Suppressor macrophage (primary cell): ENCODE measurements at regions not wholly inside any gene's neighbourhood (a gene's known extent, or its start where the extent isn't known, plus 50 kb on each side); places are given as distances from the start of the nearest gene placed in this dataset.

Source experiments
- DNase-seq, 4 experiments: peaks; one replicate each; pipeline ENCODE4 v3.0.0-alpha.2; 2020 to 2022

DNA sequence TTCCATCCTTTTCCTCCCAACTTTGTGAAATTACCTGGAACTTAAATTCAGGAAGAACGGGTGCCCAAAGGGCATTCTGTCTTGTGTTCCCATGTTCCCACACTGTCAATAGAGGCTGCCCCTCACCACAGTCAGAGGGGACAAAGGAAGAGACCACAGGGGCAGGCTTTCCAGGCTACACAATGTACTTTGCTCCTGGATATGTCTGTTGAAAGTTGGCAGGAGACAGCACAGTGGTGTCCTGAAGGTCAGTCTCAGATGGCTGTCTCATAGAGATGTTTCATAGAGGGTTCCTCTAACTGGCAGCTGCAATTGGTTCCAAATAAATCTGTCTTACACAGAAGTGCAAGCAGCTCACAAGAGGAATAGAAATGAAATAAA is 107.8 kb upstream of the TGFBR2 start:
- DNase-seq: no peak

GRCh38 chr3:30500666-30501399 is 105.6 kb upstream of the TGFBR2 start:
- DNase-seq: peak in 2 of 4 experiments; percentile 31 to 33

DNA sequence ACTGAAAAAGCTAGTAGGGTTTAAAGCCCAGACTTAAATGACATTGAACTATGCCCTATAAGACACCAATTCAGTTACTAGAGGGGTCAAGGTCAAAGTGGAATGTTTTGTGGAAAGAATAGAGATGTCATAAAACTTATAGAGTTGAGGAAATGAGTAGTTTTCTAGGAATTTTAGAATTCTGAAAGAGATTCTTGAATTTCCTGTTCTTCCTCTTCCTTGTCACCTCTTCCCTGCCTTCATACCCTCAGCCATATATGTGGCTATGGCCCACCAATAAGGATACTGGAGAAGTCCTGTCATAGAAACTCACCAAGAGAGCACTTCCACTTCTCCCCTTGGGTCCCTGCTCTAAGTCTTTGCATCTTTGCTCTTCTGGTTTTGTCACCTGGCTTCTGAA is 104.9 kb upstream of the TGFBR2 start:
- peak in 1 of 4 experiments; percentile 7 for DNase-seq

GRCh38 chr3:30502051-30502741 is 104.2 kb upstream of the TGFBR2 start:
- peak in 2 of 4 experiments; percentile 16 to 33 for DNase-seq

- no peak for DNase-seq
These were observed 103.7 kb upstream of the TGFBR2 start for GRCh38 chr3:30502742-30503073.

DNA sequence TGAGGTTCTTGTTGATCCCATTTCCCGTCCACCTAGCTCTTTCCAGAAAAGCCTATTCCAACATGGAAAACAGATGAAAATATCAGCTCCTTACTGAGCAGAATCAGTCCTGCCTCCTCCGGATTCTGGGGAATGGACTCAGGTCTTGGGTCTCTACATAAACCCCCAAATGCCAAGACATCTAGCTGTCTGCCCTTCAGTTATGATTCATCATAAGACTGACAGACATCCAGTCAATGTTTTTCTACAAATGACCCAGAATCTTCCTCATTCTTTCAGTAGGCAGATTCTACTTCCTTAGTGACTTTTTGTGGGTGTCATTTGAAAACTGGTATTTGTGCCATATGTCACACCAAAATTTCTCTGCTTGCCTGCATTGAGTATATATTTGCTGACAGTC is 103.0 kb upstream of the TGFBR2 start:
- peak in 3 of 4 experiments; percentile 9 to 76 (median 74) for DNase-seq

DNA sequence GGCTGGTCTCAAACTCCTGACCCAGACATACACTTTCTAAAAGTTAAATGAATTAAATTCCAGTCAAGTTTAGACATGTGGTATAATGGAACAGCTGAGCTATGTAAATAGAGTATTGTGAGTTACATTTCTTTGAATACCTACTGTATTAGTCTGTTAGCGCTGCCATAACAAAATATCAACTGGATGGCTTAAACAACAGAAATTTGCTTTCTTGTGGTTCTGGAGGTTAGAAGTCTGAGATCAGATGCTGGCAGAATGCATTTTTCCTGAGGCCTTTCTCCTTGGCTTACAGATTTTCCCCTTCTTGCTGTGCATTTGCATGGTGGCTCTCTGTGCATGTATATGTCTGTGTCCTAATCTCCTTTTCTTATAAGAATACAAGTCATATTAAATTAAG is 101.5 kb upstream of the TGFBR2 start:
- no peak for DNase-seq

GRCh38 chr3:30505866-30506520 is 100.4 kb upstream of the TGFBR2 start:
- DNase-seq: peak in 3 of 4 experiments; percentile 36 to 53 (median 49)

DNA sequence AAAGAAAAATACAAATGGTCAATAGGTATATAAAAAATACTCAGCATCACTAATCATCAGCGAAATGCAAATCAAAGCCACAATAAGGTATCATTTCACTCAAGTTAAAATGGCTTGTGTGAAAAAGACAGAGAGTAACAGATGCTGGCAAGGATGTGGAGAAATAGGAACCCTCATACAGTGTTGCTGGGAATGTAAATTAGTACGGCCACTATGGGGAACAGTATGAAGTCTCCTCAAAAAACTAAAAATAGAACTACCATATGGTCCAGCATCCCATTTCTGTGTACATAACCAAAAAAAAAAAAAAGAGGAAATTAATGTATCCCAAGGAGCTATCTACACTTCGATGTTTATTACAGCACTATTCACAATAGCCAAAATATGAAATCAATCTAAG is 98.1 kb upstream of the TGFBR2 start:
- peak in 1 of 4 experiments; percentile 14 for DNase-seq

- DNase-seq: no peak
These were observed 95.8 kb upstream of the TGFBR2 start for GRCh38 chr3:30510596-30510995.

DNA sequence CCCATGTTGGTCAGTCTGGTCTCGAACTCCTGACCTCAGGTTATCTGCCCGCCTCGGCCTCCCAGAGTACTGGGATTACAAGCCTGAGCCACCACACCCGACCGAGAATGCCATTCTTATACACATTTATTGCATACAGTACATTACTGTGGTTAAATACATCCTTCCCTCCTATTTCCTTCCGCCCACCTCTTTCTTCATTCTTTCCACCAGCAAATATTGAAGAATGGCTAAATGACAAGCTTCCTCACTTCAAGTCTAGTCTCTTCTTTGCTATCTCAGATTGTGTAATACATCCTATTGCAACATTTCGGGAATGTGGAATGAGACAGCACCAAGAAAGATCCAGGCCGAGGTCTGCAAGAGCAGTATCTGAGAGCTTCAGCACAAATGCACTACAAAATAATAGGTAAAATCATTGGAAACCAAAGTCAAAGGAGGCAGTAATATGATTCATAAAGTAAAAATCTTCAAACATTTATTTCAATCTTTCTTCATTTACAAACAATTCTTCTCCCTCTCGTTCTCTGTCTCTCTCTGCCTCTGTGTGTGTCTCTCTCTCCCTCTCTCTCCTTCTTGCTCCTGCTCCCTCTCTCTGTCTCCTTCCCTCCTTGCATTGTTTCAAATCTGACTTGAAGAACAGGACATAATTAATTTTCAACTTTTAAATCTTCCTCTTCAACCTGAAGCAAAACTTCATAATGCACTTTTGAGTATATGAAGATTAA is 94.7 kb upstream of the TGFBR2 start:
- peak; percentile 23 to 72 (median 48) for DNase-seq

- no peak for DNase-seq
These were observed 93.8 kb upstream of the TGFBR2 start for GRCh38 chr3:30512576-30512975.

- no peak for DNase-seq
These were observed 92.8 kb upstream of the TGFBR2 start for GRCh38 chr3:30513374-30514152.

DNA sequence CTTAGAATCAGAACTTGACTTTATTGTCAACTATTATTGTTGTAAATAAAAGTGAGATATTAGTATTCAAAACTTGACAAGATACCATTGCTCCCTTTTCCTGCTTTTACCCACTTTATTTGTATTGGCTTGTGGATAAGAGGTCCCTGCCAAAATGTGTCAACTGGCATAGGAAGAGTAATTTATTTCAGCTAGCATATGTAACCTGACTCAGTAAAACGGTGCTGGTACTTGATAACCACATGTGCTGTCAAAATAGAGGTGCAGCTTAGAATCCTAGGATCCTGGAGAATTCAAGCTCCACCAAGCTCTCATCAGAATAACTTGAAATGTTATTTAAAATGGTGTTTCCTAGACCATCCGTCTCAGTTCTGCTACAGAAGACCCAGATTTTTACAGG is 90.2 kb upstream of the TGFBR2 start:
- DNase-seq: no peak

DNA sequence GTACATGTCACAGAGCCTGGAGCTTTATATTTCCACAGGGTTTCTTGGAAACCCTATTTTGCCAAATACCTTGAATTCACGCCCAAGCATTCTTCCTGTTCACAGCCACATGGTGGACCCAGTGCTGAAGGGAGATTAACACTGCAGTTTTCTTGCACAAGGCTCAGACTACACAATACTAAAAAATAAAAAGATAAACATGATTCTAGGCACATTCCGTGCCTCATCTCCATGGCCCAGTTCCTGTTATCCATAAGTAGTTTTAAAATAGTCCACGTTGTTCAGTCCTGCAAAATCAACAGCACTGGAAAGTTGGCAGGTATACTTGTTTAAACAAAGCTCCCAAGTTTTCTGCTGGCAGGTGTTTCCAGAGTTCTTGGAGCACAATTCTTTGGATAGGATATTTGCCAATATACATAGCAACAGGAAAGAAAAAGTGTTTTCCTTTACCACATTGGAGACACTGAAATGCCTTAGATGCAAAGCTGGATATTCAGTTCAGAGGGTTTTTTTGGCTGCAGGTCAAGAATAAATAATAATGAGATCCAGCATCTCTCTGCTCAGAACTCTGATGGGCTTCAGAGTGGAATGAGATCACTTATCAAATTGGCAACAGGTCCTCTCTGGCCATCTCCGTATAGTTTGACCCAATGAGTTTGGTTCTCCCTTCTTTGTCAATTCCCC is 88.1 kb upstream of the TGFBR2 start:
- DNase-seq: no peak

GRCh38 chr3:30518872-30519271 is 87.5 kb upstream of the TGFBR2 start:
- DNase-seq: peak in 3 of 4 experiments; percentile 8 to 56 (median 32)

DNA sequence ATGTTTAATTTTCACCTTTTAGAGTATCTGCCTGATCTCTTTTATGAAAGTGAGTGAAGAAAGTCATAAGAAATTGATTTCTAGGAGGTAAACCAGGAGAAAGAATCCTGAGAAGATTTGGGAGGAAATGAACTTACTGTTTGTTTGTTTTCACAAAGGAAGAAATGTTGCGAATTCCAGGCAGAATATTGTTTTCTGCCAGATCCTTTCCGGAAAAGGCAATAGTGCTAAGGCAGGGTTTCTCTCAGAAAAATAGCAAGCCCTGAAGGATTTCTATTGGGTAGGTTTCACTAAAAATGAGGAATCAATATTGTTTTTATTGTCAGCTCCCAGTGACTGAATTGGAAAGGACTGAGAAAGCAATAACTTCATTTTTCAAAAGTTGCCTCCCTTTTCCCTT is 85.7 kb upstream of the TGFBR2 start:
- no peak for DNase-seq

GRCh38 chr3:30521156-30521715 is 85.2 kb upstream of the TGFBR2 start:
- DNase-seq: no peak

DNA sequence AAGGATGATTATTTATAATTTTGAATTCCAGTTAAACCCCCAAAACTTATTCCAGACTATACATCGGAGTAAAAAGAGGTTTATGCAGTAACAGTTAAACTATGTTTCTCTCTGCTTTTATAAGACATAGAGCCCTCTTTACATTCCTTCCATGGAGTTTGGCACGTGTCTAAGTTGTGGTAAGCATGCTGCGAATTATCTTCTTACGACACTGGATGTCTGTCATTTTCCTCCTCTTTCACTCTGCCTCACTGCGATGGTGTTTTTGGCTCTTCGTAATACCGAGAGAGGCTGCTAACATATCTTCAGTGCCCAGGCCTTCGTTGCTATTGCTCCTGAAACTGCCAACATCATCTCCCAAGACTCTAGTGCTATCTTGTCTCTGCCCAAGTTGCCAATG is 83.9 kb upstream of the TGFBR2 start:
- DNase-seq: no peak

GRCh38 chr3:30523366-30523765 is 83.0 kb upstream of the TGFBR2 start:
- DNase-seq: no peak

GRCh38 chr3:30524357-30525040 is 81.9 kb upstream of the TGFBR2 start:
- DNase-seq: no peak
